Spleen (tissue), 7 donors: ENCODE measurements at regions not wholly inside any gene's neighbourhood (a gene's known extent, or its start where the extent isn't known, plus 50 kb on each side); places are given as distances from the start of the nearest gene placed in this dataset.

Experiments used
- CTCF ChIP-seq, 11 experiments: fragments of 200-600 bp in 7 of 11; fragments of 450-650 bp in 4 of 11; sonication (generic) in 4 of 11; IDR thresholded peaks in 8 of 11; conservative IDR thresholded peaks in 3 of 11; 1 replicate in 7 of 11; 2 replicates in 4 of 11; pipeline versions ENCODE4 v1.4.0 to v1.8.0; 2016 to 2021; ENCODE audit warnings: antibody characterized with exemption in 11 of 11, inconsistent platforms in 4 of 11, mild to moderate bottlenecking in 1 of 11
- POLR2A ChIP-seq, 3 donors: fragments of 450-650 bp; IDR thresholded peaks; one replicate each; pipeline ENCODE4 v1.5.1; 2017; ENCODE audit warnings: antibody characterized with exemption in 3 of 3, mild to moderate bottlenecking in 1 of 3
- POLR2AphosphoS5 ChIP-seq, 3 donors: sonication (generic); formaldehyde crosslinking; IDR thresholded peaks; one replicate each; pipeline ENCODE4 v1.5.1; 2017; ENCODE audit warnings: antibody characterized with exemption in 3 of 3
- donor health status: DM: no; HTN: no; CAD: no; lungs with moderate emphysema.
- donor health status: DM: no; HTN: no; CAD: no.
- donor health status: DM: no; HTN: no; CAD: no.

GRCh38 chr14:65228956-65229747 lies 126.8 kb upstream of the MAX start:
- TF ChIP-seq CTCF (IDR thresholded peaks at IDR 0.05 in 8 of 11, conservative IDR thresholded peaks at IDR 0.05 in 3 of 11), result no peak
- TF ChIP-seq POLR2A (IDR thresholded peaks at IDR 0.05), result no peak
- no peak for TF ChIP-seq POLR2AphosphoS5 (IDR thresholded peaks at IDR 0.05)
